ENCODE measurements at regions not wholly inside any gene's neighbourhood (a gene's known extent, or its start where the extent isn't known, plus 50 kb on each side); places are given as distances from the start of the nearest gene placed in this dataset.

GRCh38 chr3:118445036-118445435 lies 589.6 kb downstream of the IGSF11 start:
- no peaks in the 10 kb centered on the region for H3K4me1 ChIP-seq (ENCODE audit: low read length)
- no peaks in the 10 kb centered on the region for H3K36me3 ChIP-seq (replicated peaks; ENCODE audit: insufficient read depth, low read length)
- H3K79me2 ChIP-seq (ENCODE audit: low read length), result no peaks in the 10 kb centered on the region
- H3K27me3 ChIP-seq (replicated peaks; ENCODE audit: insufficient read depth, low read length), result no peaks in the 10 kb centered on the region
- H3K27ac ChIP-seq (ENCODE audit: low read length), result no peak overlapping the region
- no peaks in the 10 kb centered on the region for H3K9me2 ChIP-seq (replicated peaks; ENCODE audit: insufficient read depth, low read length)
- H2AFZ ChIP-seq (ENCODE audit: low read length), result no peak overlapping the region
- no peak overlapping the region for H3K4me2 ChIP-seq (ENCODE audit: low read depth, low read length)
- H3K9me3 ChIP-seq (replicated peaks; ENCODE audit: insufficient read depth, low read length), result no peaks in the 10 kb centered on the region
- no peak overlapping the region for H3K4me3 ChIP-seq (ENCODE audit: low read length)
- no peak for DNase-seq
- no peaks in the 10 kb centered on the region for H3F3A ChIP-seq (ENCODE audit: insufficient read depth, low read length)
- no peak overlapping the region for H3K9ac ChIP-seq (ENCODE audit: low read length)
- TF ChIP-seq EZH2 (optimal IDR thresholded peaks at IDR 0.05; ENCODE audit: low read depth, low read length), result no peak
- no peak for TF ChIP-seq CTCF (IDR thresholded peaks at IDR 0.05; ENCODE audit: low read length)
- no peak for TF ChIP-seq EZH2phosphoT487 (IDR thresholded peaks at IDR 0.05; ENCODE audit: low read length)
- H4K20me1 ChIP-seq (ENCODE audit: insufficient read depth, low read length), result no peaks in the 10 kb centered on the region

- Histone ChIP-seq H3K79me2 (ENCODE audit: low read length) (no peaks in the 10 kb centered on the region), H3K27me3 (replicated peaks; ENCODE audit: insufficient read depth, low read length) (no peaks in the 10 kb centered on the region), H3K9me2 (replicated peaks; ENCODE audit: insufficient read depth, low read length) (no peaks in the 10 kb centered on the region), H3K36me3 (replicated peaks; ENCODE audit: insufficient read depth, low read length) (no peaks in the 10 kb centered on the region), H4K20me1 (ENCODE audit: insufficient read depth, low read length) (no peaks in the 10 kb centered on the region), H3K9me3 (replicated peaks; ENCODE audit: insufficient read depth, low read length) (no peaks in the 10 kb centered on the region), H3K27ac (ENCODE audit: low read length) (no peak overlapping the region), H2AFZ (ENCODE audit: low read length) (no peak overlapping the region), H3K9ac (ENCODE audit: low read length) (no peak overlapping the region), H3F3A (ENCODE audit: insufficient read depth, low read length) (no peaks in the 10 kb centered on the region), H3K4me2 (ENCODE audit: low read depth, low read length) (no peak overlapping the region), H3K4me3 (ENCODE audit: low read length) (no peak overlapping the region), H3K4me1 (ENCODE audit: low read length) (no peaks in the 10 kb centered on the region)
- no peak for TF ChIP-seq CTCF (IDR thresholded peaks at IDR 0.05; ENCODE audit: low read length)
- TF ChIP-seq EZH2phosphoT487 (IDR thresholded peaks at IDR 0.05; ENCODE audit: low read length), result no peak
- TF ChIP-seq EZH2 (optimal IDR thresholded peaks at IDR 0.05; ENCODE audit: low read depth, low read length), result no peak
- no peak for DNase-seq
Observed at GRCh38 chr3:118447339-118447738, 587.3 kb downstream of the IGSF11 start.

GRCh38 chr3:118466795-118467330 lies 567.8 kb downstream of the IGSF11 start:
- Histone ChIP-seq H3K9ac (ENCODE audit: low read length) (no peak overlapping the region), H3F3A (ENCODE audit: insufficient read depth, low read length) (no peaks in the 10 kb centered on the region), H3K9me3 (replicated peaks; ENCODE audit: insufficient read depth, low read length) (no peaks in the 10 kb centered on the region), H2AFZ (ENCODE audit: low read length) (no peak overlapping the region), H3K4me3 (ENCODE audit: low read length) (no peak overlapping the region), H3K4me2 (ENCODE audit: low read depth, low read length) (no peak overlapping the region), H3K36me3 (replicated peaks; ENCODE audit: insufficient read depth, low read length) (no peaks in the 10 kb centered on the region), H3K4me1 (ENCODE audit: low read length) (no peaks in the 10 kb centered on the region), H3K27ac (ENCODE audit: low read length) (no peak overlapping the region), H3K27me3 (replicated peaks; ENCODE audit: insufficient read depth, low read length) (no peaks in the 10 kb centered on the region), H4K20me1 (ENCODE audit: insufficient read depth, low read length) (no peaks in the 10 kb centered on the region), H3K9me2 (replicated peaks; ENCODE audit: insufficient read depth, low read length) (no peaks in the 10 kb centered on the region), H3K79me2 (ENCODE audit: low read length) (no peaks in the 10 kb centered on the region)
- DNase-seq, result no peak
- TF ChIP-seq EZH2phosphoT487 (IDR thresholded peaks at IDR 0.05; ENCODE audit: low read length) (no peak), EZH2 (optimal IDR thresholded peaks at IDR 0.05; ENCODE audit: low read depth, low read length) (no peak), CTCF (IDR thresholded peaks at IDR 0.05; ENCODE audit: low read length) (no peak)

Data from MM.1S (cell line).